PC-3 (cell line): ENCODE measurements at regions not wholly inside any gene's neighbourhood (a gene's known extent, or its start where the extent isn't known, plus 50 kb on each side); places are given as distances from the start of the nearest gene placed in this dataset.

ENCODE experiments used
- ATAC-seq: fragments of 200-7000 bp; cut with Tn5 transposase; 2 replicates; pipeline ENCODE4 v1.9.1; 2020; ENCODE audit warnings: mild to moderate bottlenecking, moderate library complexity
- BruUV-seq: library from RNA; stranded (reverse); fragments of 400-500 nt; replicated peaks from 2 replicates; lab custom pipeline; 2021; lab: Mats Ljungman, UMichigan
- CTCF ChIA-PET: fragments of 300-600 bp; sonication (Branson Sonifier 250); formaldehyde crosslinking; loops from one replicate; lab custom pipeline; 2022; ENCODE audit warnings: antibody characterized with exemption; lab: Charles Lee
- POLR2A ChIA-PET: fragments of 300-600 bp; sonication (Branson Sonifier 250); formaldehyde crosslinking; loops from one replicate; lab custom pipeline; 2022; ENCODE audit warnings: antibody characterized with exemption; ENCODE audit not compliant: unreplicated experiment; lab: Charles Lee
- DNase-seq: peaks from one replicate; pipeline ENCODE4 v3.0.0-alpha.2; 2015
- H2AFZ ChIP-seq: fragments of 300-600 bp; sonication (generic); 2 replicates; pipeline ENCODE4 v1.6.0; 2016; ENCODE audit warnings: antibody characterized with exemption, low read length
- H3F3A ChIP-seq: fragments of 300-600 bp; sonication (generic); one replicate; pipeline ENCODE4 v1.6.0; 2017; ENCODE audit warnings: antibody characterized with exemption, low read length, control low read depth, mild to moderate bottlenecking; ENCODE audit not compliant: unreplicated experiment
- H3K27ac ChIP-seq: fragments of 300-600 bp; sonication (generic); 2 replicates; pipeline ENCODE4 v1.5.1; 2016; ENCODE audit warnings: mild to moderate bottlenecking, low read length
- H3K27me3 ChIP-seq: fragments of 300-600 bp; sonication (generic); 2 replicates; pipeline ENCODE4 v1.6.1; 2016; ENCODE audit warnings: low read length, mixed read lengths
- H3K36me3 ChIP-seq: fragments of 300-600 bp; sonication (generic); 2 replicates; pipeline ENCODE4 v1.6.1; 2016; ENCODE audit warnings: low read depth, mixed run types, low read length, mixed read lengths
- H3K4me1 ChIP-seq: fragments of 300-600 bp; sonication (generic); 2 replicates; pipeline ENCODE4 v1.5.1; 2016; ENCODE audit warnings: low read length; ENCODE audit not compliant: insufficient read depth
- H3K4me2 ChIP-seq: fragments of 300-600 bp; sonication (generic); 2 replicates; pipeline ENCODE4 v1.6.0; 2016; ENCODE audit warnings: low read length
- H3K4me3 ChIP-seq: fragments of 300-600 bp; sonication (generic); 2 replicates; pipeline ENCODE4 v1.5.1; 2016; ENCODE audit warnings: mild to moderate bottlenecking, low read length, mixed read lengths
- H3K79me2 ChIP-seq: fragments of 300-600 bp; sonication (generic); 2 replicates; pipeline ENCODE4 v1.6.1; 2017; ENCODE audit warnings: low read length, mixed read lengths
- H3K9ac ChIP-seq: fragments of 300-600 bp; sonication (generic); 2 replicates; pipeline ENCODE4 v1.6.0; 2016; ENCODE audit warnings: mild to moderate bottlenecking, low read length
- H3K9me2 ChIP-seq: fragments of 300-600 bp; sonication (generic); replicated peaks from 2 replicates; pipeline ENCODE4 v1.6.1; 2016; ENCODE audit warnings: mixed run types, low read length, mixed read lengths
- H3K9me3 ChIP-seq: fragments of 300-600 bp; sonication (generic); 2 replicates; pipeline ENCODE4 v1.6.1; 2016; ENCODE audit warnings: low read length, mixed read lengths
- H4K20me1 ChIP-seq: fragments of 300-600 bp; sonication (generic); 2 replicates; pipeline ENCODE4 v1.6.1; 2016; ENCODE audit warnings: low read length, mixed read lengths
- CTCF ChIP-seq: fragments of 300-600 bp; sonication (generic); conservative IDR thresholded peaks from 2 replicates; pipeline ENCODE4 v1.5.1; 2017; ENCODE audit warnings: antibody characterized with exemption, low read depth, mild to moderate bottlenecking, low read length
- EZH2 ChIP-seq: fragments of 300-600 bp; sonication (generic); IDR thresholded peaks from one replicate; pipeline ENCODE4 v1.6.1; 2017; ENCODE audit warnings: antibody characterized with exemption, mild to moderate bottlenecking, low read length; ENCODE audit not compliant: unreplicated experiment
- EZH2phosphoT487 ChIP-seq: fragments of 300-600 bp; sonication (generic); IDR thresholded peaks from 2 replicates; pipeline ENCODE4 v1.6.1; 2018; ENCODE audit warnings: mild to moderate bottlenecking, antibody characterized with exemption, low read length, borderline replicate concordance
- intact Hi-C: fragments of 100-400 bp; cut with micrococcal nuclease; formaldehyde crosslinking; loops from 2 replicates; pipeline ENCODE4 v1.9.0; 2023

- Histone ChIP-seq H3K4me3 (no peak overlapping the region), H3K9me3 (no peaks in the 10 kb centered on the region), H3K9me2 (no peaks in the 10 kb centered on the region), H3K36me3 (no peaks in the 10 kb centered on the region), H2AFZ (no peak overlapping the region), H3K79me2 (no peaks in the 10 kb centered on the region), H3K4me2 (no peak overlapping the region), H3K27me3 (peaks cover 82% of the 10 kb centered on the region), H4K20me1 (no peaks in the 10 kb centered on the region), H3K9ac (no peak overlapping the region), H3K27ac (no peak overlapping the region), H3F3A (no peaks in the 10 kb centered on the region), H3K4me1 (no peaks in the 10 kb centered on the region)
- no peak for ATAC-seq
- CTCF ChIA-PET: no interaction called here
- TF ChIP-seq EZH2phosphoT487: no peak
- TF ChIP-seq CTCF: no peak
- TF ChIP-seq EZH2: no peak
- intact Hi-C loops: no loop called here
- POLR2A ChIA-PET: no interaction called here
- DNase-seq: no peak
- no TSS peak for BruUV-seq
Observed at GRCh38 chr4:142976482-142976881, 130.4 kb upstream of the INPP4B start.

- no peaks in the 10 kb centered on the region for H3K4me1 ChIP-seq
- no TSS peak for BruUV-seq
- CTCF ChIA-PET: no interaction called here
- no peaks in the 10 kb centered on the region for H3K79me2 ChIP-seq
- ATAC-seq (no peak), DNase-seq (no peak)
- no peaks in the 10 kb centered on the region for H3K9me2 ChIP-seq
- no peak overlapping the region for H3K9ac ChIP-seq
- POLR2A ChIA-PET: no interaction called here
- peaks cover 81% of the 10 kb centered on the region for H3K27me3 ChIP-seq
- H4K20me1 ChIP-seq: no peaks in the 10 kb centered on the region
- intact Hi-C loops: no loop called here
- no peak overlapping the region for H3K4me3 ChIP-seq
- no peak overlapping the region for H3K27ac ChIP-seq
- no peak overlapping the region for H2AFZ ChIP-seq
- H3K9me3 ChIP-seq: no peaks in the 10 kb centered on the region
- H3K4me2 ChIP-seq: no peak overlapping the region
- no peaks in the 10 kb centered on the region for H3K36me3 ChIP-seq
- TF ChIP-seq CTCF (no peak), EZH2 (no peak), EZH2phosphoT487 (no peak)
- H3F3A ChIP-seq: no peaks in the 10 kb centered on the region
Observed at GRCh38 chr4:142977182-142977581, 131.1 kb upstream of the INPP4B start.

GRCh38 chr4:142983065-142983464, 137.0 kb upstream of the INPP4B start:
- Histone ChIP-seq H3K36me3 (no peaks in the 10 kb centered on the region), H3K9me3 (no peaks in the 10 kb centered on the region), H3K4me1 (no peaks in the 10 kb centered on the region), H3K4me3 (no peak overlapping the region), H3K27me3 (peaks cover 55% of the 10 kb centered on the region), H3K9me2 (no peaks in the 10 kb centered on the region), H3F3A (no peaks in the 10 kb centered on the region), H3K27ac (no peak overlapping the region), H3K9ac (no peak overlapping the region), H3K4me2 (no peak overlapping the region), H2AFZ (no peak overlapping the region), H3K79me2 (no peaks in the 10 kb centered on the region), H4K20me1 (no peaks in the 10 kb centered on the region)
- no peak for ATAC-seq
- DNase-seq: no peak
- TF ChIP-seq EZH2 (no peak), CTCF (no peak), EZH2phosphoT487 (no peak)
- no TSS peak for BruUV-seq
- ChIA-PET POLR2A (interaction anchor here (0.6 kb wide), 2 partner anchors 184 to 363 kb away, joined by 3 to 7 read pairs; no protein-coding TSS in a partner anchor), CTCF (no interaction called here)
- intact Hi-C loops: no loop called here
